GM23248 (cell line): ENCODE measurements at regions not wholly inside any gene's neighbourhood (a gene's known extent, or its start where the extent isn't known, plus 50 kb on each side); places are given as distances from the start of the nearest gene placed in this dataset.

Experiments used
- DNase-seq: peaks from one replicate; pipeline ENCODE4 v3.0.0-alpha.2; 2015
- H2AFZ ChIP-seq: fragments of 200-600 bp; sonication (generic); 2 replicates; pipeline ENCODE4 v1.6.1; 2016; ENCODE audit warnings: antibody characterized with exemption
- H3F3A ChIP-seq: fragments of 200-600 bp; sonication (generic); 2 replicates; pipeline ENCODE4 v1.6.1; 2016; ENCODE audit warnings: mild to moderate bottlenecking, antibody characterized with exemption, mixed run types; ENCODE audit not compliant: insufficient read depth
- H3K27ac ChIP-seq: fragments of 200-600 bp; sonication (generic); 2 replicates; pipeline ENCODE4 v1.5.1; 2016; ENCODE audit warnings: mild to moderate bottlenecking
- H3K27me3 ChIP-seq: fragments of 200-600 bp; sonication (generic); replicated peaks from 2 replicates; pipeline ENCODE4 v1.6.1; 2016; ENCODE audit warnings: mild to moderate bottlenecking; ENCODE audit not compliant: insufficient read depth
- H3K36me3 ChIP-seq: fragments of 200-600 bp; sonication (generic); 2 replicates; pipeline ENCODE4 v1.6.1; 2016; ENCODE audit warnings: low read depth, mild to moderate bottlenecking
- H3K4me1 ChIP-seq: fragments of 200-600 bp; sonication (generic); 2 replicates; pipeline ENCODE4 v1.6.1; 2016; ENCODE audit warnings: mild to moderate bottlenecking; ENCODE audit not compliant: insufficient read depth
- H3K4me2 ChIP-seq: fragments of 200-600 bp; sonication (generic); one replicate; pipeline ENCODE4 v1.6.1; 2016; ENCODE audit warnings: mild to moderate bottlenecking; ENCODE audit not compliant: unreplicated experiment
- H3K4me3 ChIP-seq: fragments of 200-600 bp; sonication (generic); 2 replicates; pipeline ENCODE4 v1.5.1; 2016; ENCODE audit warnings: mild to moderate bottlenecking
- H3K79me2 ChIP-seq: fragments of 200-600 bp; sonication (generic); 2 replicates; pipeline ENCODE4 v1.6.1; 2016; ENCODE audit warnings: mild to moderate bottlenecking; ENCODE audit not compliant: insufficient read depth
- H3K9ac ChIP-seq: fragments of 200-600 bp; sonication (generic); 2 replicates; pipeline ENCODE4 v1.6.1; 2016; ENCODE audit warnings: mild to moderate bottlenecking
- H3K9me2 ChIP-seq: fragments of 200-600 bp; sonication (generic); 2 replicates; pipeline ENCODE4 v1.6.1; 2016; ENCODE audit warnings: mixed run types, mild to moderate bottlenecking, moderate library complexity; ENCODE audit not compliant: insufficient read depth
- H3K9me3 ChIP-seq: fragments of 200-600 bp; sonication (generic); one replicate; pipeline ENCODE4 v1.6.1; 2017; ENCODE audit warnings: low read depth
- H4K20me1 ChIP-seq: fragments of 200-600 bp; sonication (generic); 2 replicates; pipeline ENCODE4 v1.6.0; 2016; ENCODE audit not compliant: insufficient read depth
- EZH2 ChIP-seq: fragments of 200-600 bp; sonication (generic); IDR thresholded peaks from 2 replicates; pipeline ENCODE4 v1.6.1; 2018; ENCODE audit warnings: antibody characterized with exemption, mild to moderate bottlenecking; ENCODE audit not compliant: insufficient read depth, poor library complexity, severe bottlenecking
- EZH2phosphoT487 ChIP-seq: fragments of 200-600 bp; sonication (generic); IDR thresholded peaks from 2 replicates; pipeline ENCODE4 v1.6.1; 2018; ENCODE audit warnings: antibody characterized with exemption, moderate library complexity, mild to moderate bottlenecking, low read depth; ENCODE audit not compliant: insufficient read depth
- WGBS, 2 experiments: methylation state at CpG; one replicate each; pipeline ENCODE4 v1.1.6; 2015 to 2017; ENCODE audit warnings: low lambda C conversion rate in 2 of 2, low coverage in 1 of 2; ENCODE audit errors: missing lambda C conversion rate in 2 of 2; 5-methylcytosine and 5-hydroxymethylcytosine counted together
- in situ Hi-C: fragments of 300-500 bp; cut with MboI; formaldehyde crosslinking; loops from 2 replicates; pipeline ENCODE4 v1.15.0; 2020

GRCh38 chr12:98355322-98355721 lies 160.1 kb upstream of the TMPO start:
- in situ Hi-C loops, result no loop called here
- Histone ChIP-seq H4K20me1 (no peaks in the 10 kb centered on the region), H3K27ac (no peak overlapping the region), H3K9me2 (no peaks in the 10 kb centered on the region), H3K9me3 (no peaks in the 10 kb centered on the region), H3K4me2 (no peak overlapping the region), H3K27me3 (peaks cover 18% of the 10 kb centered on the region), H2AFZ (no peak overlapping the region), H3K9ac (no peak overlapping the region), H3K36me3 (no peaks in the 10 kb centered on the region), H3F3A (peaks cover 19% of the 10 kb centered on the region), H3K4me1 (peaks cover 10% of the 10 kb centered on the region), H3K4me3 (no peak overlapping the region), H3K79me2 (no peaks in the 10 kb centered on the region)
- DNase-seq, result peak; percentile 38
- no peak for TF ChIP-seq EZH2phosphoT487
- no peak for TF ChIP-seq EZH2
- WGBS, 2 experiments, result 24 to 44% methylated on average over 1 of the region's 1 CpG

- no peaks in the 10 kb centered on the region for H3K9me3 ChIP-seq
- no peak overlapping the region for H3K27ac ChIP-seq
- no peaks in the 10 kb centered on the region for H4K20me1 ChIP-seq
- H3K4me1 ChIP-seq, result peaks cover 10% of the 10 kb centered on the region
- WGBS, 2 experiments, result 64 to 74% methylated on average over 4 of the region's 4 CpGs
- TF ChIP-seq EZH2phosphoT487 (no peak), EZH2 (no peak)
- no peak overlapping the region for H2AFZ ChIP-seq
- in situ Hi-C loops, result no loop called here
- peaks cover 18% of the 10 kb centered on the region for H3K27me3 ChIP-seq
- no peak overlapping the region for H3K4me3 ChIP-seq
- no peaks in the 10 kb centered on the region for H3K36me3 ChIP-seq
- no peak overlapping the region for H3K9ac ChIP-seq
- no peak for DNase-seq
- H3F3A ChIP-seq, result peaks cover 19% of the 10 kb centered on the region
- no peak overlapping the region for H3K4me2 ChIP-seq
- no peaks in the 10 kb centered on the region for H3K9me2 ChIP-seq
- H3K79me2 ChIP-seq, result no peaks in the 10 kb centered on the region
Measured at GRCh38 chr12:98355933-98356332, 159.5 kb upstream of the TMPO start.

- H3K36me3 ChIP-seq, result no peaks in the 10 kb centered on the region
- H4K20me1 ChIP-seq, result no peaks in the 10 kb centered on the region
- no peak overlapping the region for H2AFZ ChIP-seq
- WGBS, 2 experiments, result 63 to 65% methylated on average over 2 of the region's 2 CpGs
- H3K4me2 ChIP-seq, result no peak overlapping the region
- H3K9me3 ChIP-seq, result no peaks in the 10 kb centered on the region
- TF ChIP-seq EZH2phosphoT487 (no peak), EZH2 (no peak)
- H3K4me3 ChIP-seq, result no peak overlapping the region
- peaks cover 4% of the 10 kb centered on the region for H3F3A ChIP-seq
- no peak for DNase-seq
- no peak overlapping the region for H3K27ac ChIP-seq
- no peak overlapping the region for H3K9ac ChIP-seq
- no peaks in the 10 kb centered on the region for H3K79me2 ChIP-seq
- H3K27me3 ChIP-seq, result peaks cover 18% of the 10 kb centered on the region
- in situ Hi-C loops, result no loop called here
- H3K4me1 ChIP-seq, result peaks cover under 1% of the 10 kb centered on the region; the same call in 1 of the 2 replicates
- H3K9me2 ChIP-seq, result no peaks in the 10 kb centered on the region
Measured at GRCh38 chr12:98358144-98358543, 157.2 kb upstream of the TMPO start.

- WGBS, 2 experiments, result 27% methylated on average over 6 of the region's 6 CpGs
- TF ChIP-seq EZH2phosphoT487, result no peak
- no peak for TF ChIP-seq EZH2
Measured at GRCh38 chr12:98359856-98360255, 155.5 kb upstream of the TMPO start.

GRCh38 chr12:98360401-98360800 lies 155.0 kb upstream of the TMPO start:
- no peak overlapping the region for H3K4me2 ChIP-seq
- peaks cover 21% of the 10 kb centered on the region for H3K27me3 ChIP-seq
- no peak for DNase-seq
- H3F3A ChIP-seq, result no peaks in the 10 kb centered on the region
- no peak overlapping the region for H2AFZ ChIP-seq
- H3K36me3 ChIP-seq, result no peaks in the 10 kb centered on the region
- no peaks in the 10 kb centered on the region for H3K79me2 ChIP-seq
- H3K4me1 ChIP-seq, result no peaks in the 10 kb centered on the region
- H4K20me1 ChIP-seq, result no peaks in the 10 kb centered on the region
- no peaks in the 10 kb centered on the region for H3K9me2 ChIP-seq
- 11 to 20% methylated on average over 3 of the region's 3 CpGs for WGBS, 2 experiments
- TF ChIP-seq EZH2phosphoT487 (no peak), EZH2 (no peak)
- H3K9me3 ChIP-seq, result no peaks in the 10 kb centered on the region
- no peak overlapping the region for H3K9ac ChIP-seq
- H3K4me3 ChIP-seq, result no peak overlapping the region
- H3K27ac ChIP-seq, result no peak overlapping the region
- in situ Hi-C loops, result no loop called here

More at GRCh38 chr12:98359856-98360255, 155.5 kb upstream of the TMPO start:
- Histone ChIP-seq H2AFZ (no peak overlapping the region), H3K4me3 (no peak overlapping the region), H3K27ac (no peak overlapping the region), H3K36me3 (no peaks in the 10 kb centered on the region), H3K4me1 (no peaks in the 10 kb centered on the region), H4K20me1 (no peaks in the 10 kb centered on the region), H3F3A (no peaks in the 10 kb centered on the region), H3K9me3 (no peaks in the 10 kb centered on the region), H3K9me2 (no peaks in the 10 kb centered on the region), H3K9ac (no peak overlapping the region), H3K79me2 (no peaks in the 10 kb centered on the region), H3K4me2 (no peak overlapping the region), H3K27me3 (peaks cover 21% of the 10 kb centered on the region)
- DNase-seq, result no peak
- in situ Hi-C loops, result no loop called here
